ENCODE measurements at regions not wholly inside any gene's neighbourhood (a gene's known extent, or its start where the extent isn't known, plus 50 kb on each side); places are given as distances from the start of the nearest gene placed in this dataset.

GRCh38 chr9:1296331-1296730, 246.2 kb downstream of the DMRT2 start:
- FAIRE-seq, result no peak
- TF ChIP-seq CTCF (IDR thresholded peaks at IDR 0.05; ENCODE audit: insufficient read depth, low read length, severe bottlenecking), result no peak
- Histone ChIP-seq H3K27me3 (ENCODE audit: control insufficient read depth, insufficient read depth, low read length) (peaks cover 2% of the 10 kb centered on the region), H3K4me3 (ENCODE audit: low read depth, low read length) (no peak overlapping the region), H3K36me3 (ENCODE audit: control insufficient read depth, insufficient read depth, low read length) (no peaks in the 10 kb centered on the region)
- DNase-seq (ENCODE audit: low read depth), result peak; percentile 30

- FAIRE-seq (no peak), DNase-seq (ENCODE audit: low read depth) (no peak)
- no peak for TF ChIP-seq CTCF (IDR thresholded peaks at IDR 0.05; ENCODE audit: insufficient read depth, low read length, severe bottlenecking)
- no peak overlapping the region for H3K4me3 ChIP-seq (ENCODE audit: low read depth, low read length)
- no peaks in the 10 kb centered on the region for H3K36me3 ChIP-seq (ENCODE audit: control insufficient read depth, insufficient read depth, low read length)
- H3K27me3 ChIP-seq (ENCODE audit: control insufficient read depth, insufficient read depth, low read length), result peaks cover 2% of the 10 kb centered on the region
Measured at GRCh38 chr9:1298046-1298445, 247.9 kb downstream of the DMRT2 start.

GRCh38 chr9:1300941-1301340, 250.8 kb downstream of the DMRT2 start:
- no peak for TF ChIP-seq CTCF (IDR thresholded peaks at IDR 0.05; ENCODE audit: insufficient read depth, low read length, severe bottlenecking)
- H3K4me3 ChIP-seq (ENCODE audit: low read depth, low read length), result no peak overlapping the region
- H3K27me3 ChIP-seq (ENCODE audit: control insufficient read depth, insufficient read depth, low read length), result no peaks in the 10 kb centered on the region
- no peaks in the 10 kb centered on the region for H3K36me3 ChIP-seq (ENCODE audit: control insufficient read depth, insufficient read depth, low read length)
- DNase-seq (ENCODE audit: low read depth) (no peak), FAIRE-seq (no peak)

- Histone ChIP-seq H3K4me3 (ENCODE audit: low read depth, low read length) (no peak overlapping the region), H3K27me3 (ENCODE audit: control insufficient read depth, insufficient read depth, low read length) (no peaks in the 10 kb centered on the region), H3K36me3 (ENCODE audit: control insufficient read depth, insufficient read depth, low read length) (no peaks in the 10 kb centered on the region)
- FAIRE-seq (no peak), DNase-seq (ENCODE audit: low read depth) (peak; percentile 52)
- no peak for TF ChIP-seq CTCF (IDR thresholded peaks at IDR 0.05; ENCODE audit: insufficient read depth, low read length, severe bottlenecking)
Measured at GRCh38 chr9:1303932-1304331, 253.8 kb downstream of the DMRT2 start.

DNA sequence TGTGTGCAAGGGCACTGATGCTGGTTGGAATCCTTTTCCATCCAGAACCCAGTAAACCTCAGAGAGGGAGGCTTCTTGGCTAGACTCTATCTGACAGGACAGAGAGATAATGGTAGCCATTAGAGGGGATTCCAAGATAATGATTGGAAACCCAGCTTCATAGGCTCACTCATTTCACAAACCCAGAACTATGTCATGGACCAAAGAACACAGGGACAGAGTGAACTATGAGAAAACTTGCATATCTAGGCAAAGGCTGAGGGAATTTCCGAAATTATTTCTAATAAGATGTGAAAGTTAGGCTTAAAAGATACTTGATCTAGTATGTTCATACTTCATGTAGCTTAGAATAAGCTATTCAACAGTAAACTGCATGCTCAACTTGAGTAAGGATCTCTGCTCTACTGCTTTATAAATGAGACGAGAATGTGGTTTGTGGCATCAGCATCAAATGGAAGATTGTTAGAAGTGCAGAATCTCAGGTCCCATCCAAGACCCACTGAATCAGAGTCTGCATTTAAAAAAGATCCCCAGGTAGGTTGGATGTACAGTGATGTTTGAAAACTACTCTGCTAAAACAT, 261.4 kb downstream of the DMRT2 start:
- no peak for DNase-seq (ENCODE audit: low read depth)
- FAIRE-seq, result peak; percentile 50
- no peak for TF ChIP-seq CTCF (IDR thresholded peaks at IDR 0.05; ENCODE audit: insufficient read depth, low read length, severe bottlenecking)
- H3K27me3 ChIP-seq (ENCODE audit: control insufficient read depth, insufficient read depth, low read length), result no peaks in the 10 kb centered on the region
- no peak overlapping the region for H3K4me3 ChIP-seq (ENCODE audit: low read depth, low read length)
- no peaks in the 10 kb centered on the region for H3K36me3 ChIP-seq (ENCODE audit: control insufficient read depth, insufficient read depth, low read length)

- DNase-seq (ENCODE audit: low read depth), result no peak
- Histone ChIP-seq H3K27me3 (ENCODE audit: control insufficient read depth, insufficient read depth, low read length) (peaks cover 1% of the 10 kb centered on the region), H3K36me3 (ENCODE audit: control insufficient read depth, insufficient read depth, low read length) (no peaks in the 10 kb centered on the region), H3K4me3 (ENCODE audit: low read depth, low read length) (no peak overlapping the region)
- TF ChIP-seq CTCF (IDR thresholded peaks at IDR 0.05; ENCODE audit: insufficient read depth, low read length, severe bottlenecking), result no peak
- FAIRE-seq, result peak; percentile 64
Measured at GRCh38 chr9:1319436-1319835, 269.3 kb downstream of the DMRT2 start.
